ENCODE measurements at regions not wholly inside any gene's neighbourhood (a gene's known extent, or its start where the extent isn't known, plus 50 kb on each side); places are given as distances from the start of the nearest gene placed in this dataset.
A peak's percentile ranks its signal among the peaks of the same experiment; 100 is the strongest.

DNA sequence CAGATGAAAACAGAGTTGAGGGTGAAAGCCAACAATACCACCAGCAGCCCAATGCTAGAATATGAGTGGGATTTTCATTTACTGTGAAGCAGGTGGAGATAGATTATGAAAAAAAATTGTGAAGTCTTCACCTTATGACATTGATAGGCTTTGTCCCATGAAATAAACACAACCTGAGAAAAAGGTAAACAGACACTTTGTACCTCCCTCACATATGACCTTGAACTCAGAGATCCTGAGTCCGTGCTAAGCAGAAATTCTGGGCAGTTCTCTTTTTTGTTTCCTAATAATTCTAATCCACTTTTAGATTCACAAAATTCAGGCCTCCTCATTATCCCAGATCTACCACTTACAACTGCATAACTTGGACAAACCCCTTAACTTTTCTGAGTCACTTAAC lies 127.3 kb upstream of the RORB start:
- no peaks in the 10 kb centered on the region for H3K4me1 ChIP-seq (replicated peaks; ENCODE audit: insufficient read depth)
- ChIA-PET CTCF (no interaction called here), POLR2A (ENCODE audit: unreplicated experiment) (no interaction called here)
- H3F3A ChIP-seq (ENCODE audit: insufficient read depth, low read depth), result no peaks in the 10 kb centered on the region
- no peak overlapping the region for H3K4me3 ChIP-seq
- H4K20me1 ChIP-seq (ENCODE audit: insufficient read depth), result no peaks in the 10 kb centered on the region
- intact Hi-C loops (cut with micrococcal nuclease; ENCODE audit: unreplicated experiment), result loop anchor here (10.0 kb wide), 2 partner anchors 205 to 385 kb away; no protein-coding TSS in a partner anchor
- no peak overlapping the region for H3K27ac ChIP-seq
- H3K27me3 ChIP-seq (ENCODE audit: insufficient read depth, low read depth), result no peaks in the 10 kb centered on the region
- BruUV-seq (replicated peaks), result no TSS peak
- TF ChIP-seq EZH2 (IDR thresholded peaks at IDR 0.05; ENCODE audit: low read depth), result no peak
- TF ChIP-seq, protein P1, sequence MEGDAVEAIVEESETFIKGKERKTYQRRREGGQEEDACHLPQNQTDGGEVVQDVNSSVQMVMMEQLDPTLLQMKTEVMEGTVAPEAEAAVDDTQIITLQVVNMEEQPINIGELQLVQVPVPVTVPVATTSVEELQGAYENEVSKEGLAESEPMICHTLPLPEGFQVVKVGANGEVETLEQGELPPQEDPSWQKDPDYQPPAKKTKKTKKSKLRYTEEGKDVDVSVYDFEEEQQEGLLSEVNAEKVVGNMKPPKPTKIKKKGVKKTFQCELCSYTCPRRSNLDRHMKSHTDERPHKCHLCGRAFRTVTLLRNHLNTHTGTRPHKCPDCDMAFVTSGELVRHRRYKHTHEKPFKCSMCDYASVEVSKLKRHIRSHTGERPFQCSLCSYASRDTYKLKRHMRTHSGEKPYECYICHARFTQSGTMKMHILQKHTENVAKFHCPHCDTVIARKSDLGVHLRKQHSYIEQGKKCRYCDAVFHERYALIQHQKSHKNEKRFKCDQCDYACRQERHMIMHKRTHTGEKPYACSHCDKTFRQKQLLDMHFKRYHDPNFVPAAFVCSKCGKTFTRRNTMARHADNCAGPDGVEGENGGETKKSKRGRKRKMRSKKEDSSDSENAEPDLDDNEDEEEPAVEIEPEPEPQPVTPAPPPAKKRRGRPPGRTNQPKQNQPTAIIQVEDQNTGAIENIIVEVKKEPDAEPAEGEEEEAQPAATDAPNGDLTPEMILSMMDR (conservative IDR thresholded peaks at IDR 0.05), result no peak
- no peaks in the 10 kb centered on the region for H3K9me3 ChIP-seq (ENCODE audit: insufficient read depth, low read depth)
- no peak overlapping the region for H2AFZ ChIP-seq
- no peak overlapping the region for H3K4me2 ChIP-seq
- H3K79me2 ChIP-seq (ENCODE audit: low read depth), result no peaks in the 10 kb centered on the region
- H3K9me2 ChIP-seq (ENCODE audit: insufficient read depth), result peaks cover 4% of the 10 kb centered on the region
- H3K36me3 ChIP-seq (ENCODE audit: low read depth), result no peaks in the 10 kb centered on the region
- no peak for DNase-seq

DNA sequence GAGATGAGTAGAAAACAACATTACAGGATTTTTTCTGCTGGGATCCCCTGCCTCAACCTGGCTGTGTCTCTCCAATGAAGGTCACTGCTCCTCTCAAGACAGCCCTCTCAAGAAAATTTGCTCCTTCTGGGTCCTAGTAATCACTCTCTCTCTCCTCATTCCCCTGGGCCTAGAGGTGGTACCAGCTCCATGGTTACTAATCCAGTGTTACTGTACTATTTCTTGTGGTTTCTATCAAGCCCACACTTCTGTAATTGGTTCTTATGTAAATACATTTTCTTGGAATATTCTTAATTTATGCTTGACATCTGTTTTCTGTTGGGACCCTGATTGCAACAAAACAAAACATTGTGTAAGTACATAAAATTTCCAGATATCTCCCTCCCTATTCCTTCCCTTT lies 123.8 kb upstream of the RORB start:
- H3K4me2 ChIP-seq, result no peak overlapping the region
- H3K27me3 ChIP-seq (ENCODE audit: insufficient read depth, low read depth), result no peaks in the 10 kb centered on the region
- no peak overlapping the region for H2AFZ ChIP-seq
- no peak for DNase-seq
- H3K9me3 ChIP-seq (ENCODE audit: insufficient read depth, low read depth), result no peaks in the 10 kb centered on the region
- POLR2A ChIA-PET (ENCODE audit: unreplicated experiment), result no interaction called here
- CTCF ChIA-PET, result no interaction called here
- no TSS peak for BruUV-seq (replicated peaks)
- H3K36me3 ChIP-seq (ENCODE audit: low read depth), result no peaks in the 10 kb centered on the region
- TF ChIP-seq EZH2 (IDR thresholded peaks at IDR 0.05; ENCODE audit: low read depth), result no peak
- TF ChIP-seq, protein P1 (conservative IDR thresholded peaks at IDR 0.05), result no peak
- H3F3A ChIP-seq (ENCODE audit: insufficient read depth, low read depth), result no peaks in the 10 kb centered on the region
- intact Hi-C loops (cut with micrococcal nuclease; ENCODE audit: unreplicated experiment), result loop anchor here (10.0 kb wide), 2 partner anchors 201 to 389 kb away; no protein-coding TSS in a partner anchor
- H3K4me1 ChIP-seq (replicated peaks; ENCODE audit: insufficient read depth), result no peaks in the 10 kb centered on the region
- H3K4me3 ChIP-seq, result no peak overlapping the region
- no peak overlapping the region for H3K27ac ChIP-seq
- H3K9me2 ChIP-seq (ENCODE audit: insufficient read depth), result peaks cover 4% of the 10 kb centered on the region; the same call in 1 of the 2 replicates
- no peaks in the 10 kb centered on the region for H3K79me2 ChIP-seq (ENCODE audit: low read depth)
- H4K20me1 ChIP-seq (ENCODE audit: insufficient read depth), result no peaks in the 10 kb centered on the region

DNA sequence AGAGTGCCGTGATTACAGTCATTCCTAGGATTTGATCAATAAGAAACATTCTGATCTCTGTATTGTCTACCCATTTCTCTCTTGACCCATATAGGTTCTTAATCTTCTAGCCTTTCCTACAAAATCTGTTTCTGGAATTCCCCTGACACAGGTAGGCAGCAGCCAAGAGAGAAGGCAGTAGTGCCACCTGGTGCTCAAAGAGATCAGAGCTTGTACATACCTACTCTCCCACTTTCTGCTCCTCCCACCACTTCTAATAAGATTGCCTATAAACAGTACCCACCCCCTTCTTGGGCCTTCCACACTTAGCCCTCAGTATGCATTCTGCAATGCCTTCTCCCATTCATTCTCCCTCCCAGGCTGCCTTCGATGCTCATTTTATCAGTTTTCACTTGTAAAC lies 117.4 kb upstream of the RORB start:
- intact Hi-C loops (cut with micrococcal nuclease; ENCODE audit: unreplicated experiment), result loop anchor here (1.0 to 10.0 kb wide), 4 partner anchors 195 to 1179 kb away; no protein-coding TSS in a partner anchor
- H3K4me2 ChIP-seq, result no peak overlapping the region
- peak in 1 of 2 experiments; percentile 16 for DNase-seq
- no peaks in the 10 kb centered on the region for H3K79me2 ChIP-seq (ENCODE audit: low read depth)
- H3F3A ChIP-seq (ENCODE audit: insufficient read depth, low read depth), result no peaks in the 10 kb centered on the region
- no peaks in the 10 kb centered on the region for H3K4me1 ChIP-seq (replicated peaks; ENCODE audit: insufficient read depth)
- no peaks in the 10 kb centered on the region for H3K36me3 ChIP-seq (ENCODE audit: low read depth)
- POLR2A ChIA-PET (ENCODE audit: unreplicated experiment), result no interaction called here
- H3K9me2 ChIP-seq (ENCODE audit: insufficient read depth), result no peaks in the 10 kb centered on the region
- no peak overlapping the region for H2AFZ ChIP-seq
- CTCF ChIA-PET, result interaction anchor here (1.5 kb wide), 1 partner anchor 696 kb away, joined by 4 read pairs; no protein-coding TSS in a partner anchor
- no peaks in the 10 kb centered on the region for H3K9me3 ChIP-seq (ENCODE audit: insufficient read depth, low read depth)
- no peaks in the 10 kb centered on the region for H4K20me1 ChIP-seq (ENCODE audit: insufficient read depth)
- no TSS peak for BruUV-seq (replicated peaks)
- H3K27me3 ChIP-seq (ENCODE audit: insufficient read depth, low read depth), result no peaks in the 10 kb centered on the region
- H3K4me3 ChIP-seq, result no peak overlapping the region
- TF ChIP-seq, protein P1 (conservative IDR thresholded peaks at IDR 0.05), result peak; percentile 62
- no peak for TF ChIP-seq EZH2 (IDR thresholded peaks at IDR 0.05; ENCODE audit: low read depth)
- no peak overlapping the region for H3K27ac ChIP-seq

Measured in PC-9 (cell line).